Memory B cell (primary cell): ENCODE measurements at regions not wholly inside any gene's neighbourhood (a gene's known extent, or its start where the extent isn't known, plus 50 kb on each side); places are given as distances from the start of the nearest gene placed in this dataset.
"Not testable (repeated sequence)": the region's sequence is repeated elsewhere in the genome, so short reads cannot be mapped to it uniquely, and the experiment has no call there.

Experiments
- ATAC-seq: fragments of 150-1000 bp; cut with Tn5 transposase; 2 replicates; pipeline ENCODE4 v1.10.0; 2021; ENCODE audit warnings: low read depth, mild to moderate bottlenecking, moderate library complexity
- DNase-seq, 2 donors: peaks; one replicate each; pipeline ENCODE4 v3.0.0; 2022; ENCODE audit warnings: low spot score in 2 of 2
- H3K27ac Mint-ChIP-seq: one replicate; pipeline ENCODE4 v1.8.0; 2022; ENCODE audit warnings: mild to moderate bottlenecking, moderate library complexity, mixed read lengths
- H3K27me3 Mint-ChIP-seq: one replicate; pipeline ENCODE4 v1.8.0; 2022; ENCODE audit warnings: mixed read lengths
- H3K36me3 Mint-ChIP-seq: one replicate; pipeline ENCODE4 v1.8.0; 2022; ENCODE audit warnings: mild to moderate bottlenecking, mixed read lengths
- H3K4me1 Mint-ChIP-seq: one replicate; pipeline ENCODE4 v1.8.0; 2022; ENCODE audit warnings: mixed read lengths
- H3K4me3 Mint-ChIP-seq: one replicate; pipeline ENCODE4 v1.8.0; 2022; ENCODE audit warnings: mild to moderate bottlenecking, moderate library complexity, mixed read lengths
- H3K9me3 Mint-ChIP-seq: one replicate; pipeline ENCODE4 v1.8.0; 2022; ENCODE audit warnings: mixed read lengths

- H3K4me1 Mint-ChIP-seq, result no peaks in the 10 kb centered on the region
- peaks cover 5% of the 10 kb centered on the region for H3K27me3 Mint-ChIP-seq
- no peaks in the 10 kb centered on the region for H3K36me3 Mint-ChIP-seq
- ATAC-seq (no peak), DNase-seq (no peak)
- H3K27ac Mint-ChIP-seq, result no peak overlapping the region
- H3K4me3 Mint-ChIP-seq, result no peak overlapping the region
- H3K9me3 Mint-ChIP-seq, result no peaks in the 10 kb centered on the region
Observed at GRCh38 chr3:118791246-118791645, 243.4 kb downstream of the IGSF11 start.

- Mint-ChIP-seq H3K9me3 (no peaks in the 10 kb centered on the region), H3K27me3 (peaks cover 5% of the 10 kb centered on the region), H3K4me1 (no peaks in the 10 kb centered on the region), H3K27ac (no peak overlapping the region), H3K36me3 (no peaks in the 10 kb centered on the region), H3K4me3 (no peak overlapping the region)
- ATAC-seq (no peak), DNase-seq (no peak)
Observed at GRCh38 chr3:118792191-118792590, 242.5 kb downstream of the IGSF11 start.

- Mint-ChIP-seq H3K4me1 (no peaks in the 10 kb centered on the region), H3K27me3 (peaks cover 5% of the 10 kb centered on the region), H3K4me3 (no peak overlapping the region), H3K27ac (no peak overlapping the region), H3K9me3 (no peaks in the 10 kb centered on the region), H3K36me3 (no peaks in the 10 kb centered on the region)
- no peak for ATAC-seq
- DNase-seq, result no peak
Observed at GRCh38 chr3:118793176-118793575, 241.5 kb downstream of the IGSF11 start.

GRCh38 chr3:118799303-118799702 is 235.3 kb downstream of the IGSF11 start:
- DNase-seq, result no peak
- H3K9me3 Mint-ChIP-seq, result no peaks in the 10 kb centered on the region
- H3K27ac Mint-ChIP-seq, result no peak overlapping the region
- no peak for ATAC-seq
- peaks cover 2% of the 10 kb centered on the region for H3K4me1 Mint-ChIP-seq
- H3K4me3 Mint-ChIP-seq, result no peak overlapping the region
- no peaks in the 10 kb centered on the region for H3K36me3 Mint-ChIP-seq
- peaks cover 3% of the 10 kb centered on the region for H3K27me3 Mint-ChIP-seq

- Mint-ChIP-seq H3K4me1 (peaks cover 2% of the 10 kb centered on the region), H3K9me3 (no peaks in the 10 kb centered on the region), H3K27ac (no peak overlapping the region), H3K27me3 (peaks cover 4% of the 10 kb centered on the region), H3K36me3 (no peaks in the 10 kb centered on the region), H3K4me3 (no peak overlapping the region)
- DNase-seq (no peak), ATAC-seq (no peak)
Observed at GRCh38 chr3:118801899-118802298, 232.7 kb downstream of the IGSF11 start.

- Mint-ChIP-seq H3K4me3 (no peak overlapping the region), H3K4me1 (peaks cover 2% of the 10 kb centered on the region)
Observed at GRCh38 chr3:118802325-118803095, 232.1 kb downstream of the IGSF11 start.

GRCh38 chr3:118803096-118803476 is 231.6 kb downstream of the IGSF11 start:
- Mint-ChIP-seq H3K9me3 (no peaks in the 10 kb centered on the region), H3K27me3 (peaks cover 6% of the 10 kb centered on the region), H3K4me3 (no peak overlapping the region), H3K36me3 (no peaks in the 10 kb centered on the region), H3K27ac (no peak overlapping the region), H3K4me1 (peaks cover 2% of the 10 kb centered on the region)
- no peak for ATAC-seq
- DNase-seq, result no peak

More at GRCh38 chr3:118802325-118803095, 232.1 kb downstream of the IGSF11 start:
- DNase-seq, result no peak
- ATAC-seq, result no peak
- Mint-ChIP-seq H3K27me3 (peaks cover 5% of the 10 kb centered on the region), H3K27ac (no peak overlapping the region), H3K9me3 (no peaks in the 10 kb centered on the region), H3K36me3 (no peaks in the 10 kb centered on the region)

- DNase-seq (no peak), ATAC-seq (no peak)
- no peaks in the 10 kb centered on the region for H3K9me3 Mint-ChIP-seq
- no peaks in the 10 kb centered on the region for H3K36me3 Mint-ChIP-seq
- no peak overlapping the region for H3K4me3 Mint-ChIP-seq
- H3K27ac Mint-ChIP-seq, result no peak overlapping the region
- H3K27me3 Mint-ChIP-seq, result peaks cover 7% of the 10 kb centered on the region
- peaks cover 4% of the 10 kb centered on the region for H3K4me1 Mint-ChIP-seq
Observed at GRCh38 chr3:118805007-118805406, 229.6 kb downstream of the IGSF11 start.

GRCh38 chr3:118806423-118806822 is 228.2 kb downstream of the IGSF11 start:
- ATAC-seq (no peak), DNase-seq (no peak)
- H3K4me3 Mint-ChIP-seq, result no peak overlapping the region
- peaks cover 4% of the 10 kb centered on the region for H3K4me1 Mint-ChIP-seq
- H3K36me3 Mint-ChIP-seq, result no peaks in the 10 kb centered on the region
- H3K27ac Mint-ChIP-seq, result no peak overlapping the region
- peaks cover 6% of the 10 kb centered on the region for H3K27me3 Mint-ChIP-seq
- no peaks in the 10 kb centered on the region for H3K9me3 Mint-ChIP-seq

- not testable (repeated sequence) for H3K36me3 Mint-ChIP-seq, H3K4me3 Mint-ChIP-seq, H3K9me3 Mint-ChIP-seq, ATAC-seq, DNase-seq, H3K4me1 Mint-ChIP-seq, H3K27me3 Mint-ChIP-seq, H3K27ac Mint-ChIP-seq
Observed at GRCh38 chr3:118807349-118807748, 227.3 kb downstream of the IGSF11 start.

GRCh38 chr3:118808723-118809122 is 225.9 kb downstream of the IGSF11 start:
- ATAC-seq (no peak), DNase-seq (no peak)
- no peaks in the 10 kb centered on the region for H3K9me3 Mint-ChIP-seq
- no peak overlapping the region for H3K4me3 Mint-ChIP-seq
- H3K4me1 Mint-ChIP-seq, result peaks cover 4% of the 10 kb centered on the region
- peaks cover 6% of the 10 kb centered on the region for H3K27me3 Mint-ChIP-seq
- no peak overlapping the region for H3K27ac Mint-ChIP-seq
- H3K36me3 Mint-ChIP-seq, result no peaks in the 10 kb centered on the region

- peaks cover 6% of the 10 kb centered on the region for H3K27me3 Mint-ChIP-seq
- H3K4me3 Mint-ChIP-seq, result no peak overlapping the region
- no peaks in the 10 kb centered on the region for H3K9me3 Mint-ChIP-seq
- no peaks in the 10 kb centered on the region for H3K36me3 Mint-ChIP-seq
- ATAC-seq (no peak), DNase-seq (no peak)
- peaks cover 4% of the 10 kb centered on the region for H3K4me1 Mint-ChIP-seq
- H3K27ac Mint-ChIP-seq, result no peak overlapping the region
Observed at GRCh38 chr3:118809696-118810498, 224.7 kb downstream of the IGSF11 start.

- Mint-ChIP-seq H3K9me3 (no peaks in the 10 kb centered on the region), H3K4me3 (no peak overlapping the region), H3K27ac (no peak overlapping the region), H3K4me1 (peaks cover 4% of the 10 kb centered on the region), H3K27me3 (peaks cover 6% of the 10 kb centered on the region), H3K36me3 (no peaks in the 10 kb centered on the region)
- ATAC-seq (no peak), DNase-seq (no peak)
Observed at GRCh38 chr3:118810499-118811035, 224.1 kb downstream of the IGSF11 start.

GRCh38 chr3:118811236-118811732 is 223.4 kb downstream of the IGSF11 start:
- no peaks in the 10 kb centered on the region for H3K36me3 Mint-ChIP-seq
- no peak for DNase-seq
- H3K4me3 Mint-ChIP-seq, result no peak overlapping the region
- H3K4me1 Mint-ChIP-seq, result peaks cover 4% of the 10 kb centered on the region
- ATAC-seq, result no peak
- no peaks in the 10 kb centered on the region for H3K9me3 Mint-ChIP-seq
- H3K27ac Mint-ChIP-seq, result no peak overlapping the region
- peaks cover 6% of the 10 kb centered on the region for H3K27me3 Mint-ChIP-seq
